ENCODE measurements at regions not wholly inside any gene's neighbourhood (a gene's known extent, or its start where the extent isn't known, plus 50 kb on each side); places are given as distances from the start of the nearest gene placed in this dataset.
"Not testable (repeated sequence)": the region's sequence is repeated elsewhere in the genome, so short reads cannot be mapped to it uniquely, and the experiment has no call there.

- H3K9ac ChIP-seq (ENCODE audit: low read length); DNase-seq (ENCODE audit: low read depth); H3K4me1 ChIP-seq (ENCODE audit: control insufficient read depth, insufficient read depth, low read length); H3K36me3 ChIP-seq (ENCODE audit: control insufficient read depth, insufficient read depth, low read length, severe bottlenecking); H3K27me3 ChIP-seq (replicated peaks; ENCODE audit: control insufficient read depth, insufficient read depth, low read length); H3K4me3 ChIP-seq (ENCODE audit: low read length); H3K9me3 ChIP-seq (ENCODE audit: control insufficient read depth, low read length): not testable (repeated sequence)
These were observed 667.7 kb downstream of the FAM133A start for GRCh38 chrX:94341730-94342129.

DNA sequence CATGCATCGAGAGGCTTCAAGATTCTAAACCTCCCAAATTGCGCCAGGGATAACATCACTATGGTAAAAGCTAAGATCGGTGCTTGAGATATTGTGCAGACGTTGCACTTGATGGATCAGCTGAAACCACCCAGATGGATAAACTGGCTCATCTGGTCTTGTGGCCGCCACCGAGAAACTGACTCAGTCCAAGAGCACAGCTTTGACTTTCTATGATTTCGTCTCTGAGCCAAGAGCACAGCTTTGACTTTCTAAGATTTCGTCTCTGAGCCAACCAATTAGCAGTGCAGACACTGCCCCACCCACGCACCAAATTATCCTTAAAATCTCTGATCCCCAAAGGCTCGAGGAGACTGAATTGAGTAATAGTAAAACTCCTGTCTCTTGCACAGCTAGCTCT, 687.2 kb downstream of the FAM133A start:
- H3K9ac ChIP-seq (ENCODE audit: low read length), result no peak overlapping the region
- H3K36me3 ChIP-seq (ENCODE audit: control insufficient read depth, insufficient read depth, low read length, severe bottlenecking), result no peaks in the 10 kb centered on the region
- no peak for DNase-seq (ENCODE audit: low read depth)
- H3K4me1 ChIP-seq (ENCODE audit: control insufficient read depth, insufficient read depth, low read length), result no peaks in the 10 kb centered on the region
- no peak overlapping the region for H3K4me3 ChIP-seq (ENCODE audit: low read length)
- H3K9me3 ChIP-seq (ENCODE audit: control insufficient read depth, low read length), result peaks cover 8% of the 10 kb centered on the region
- H3K27me3 ChIP-seq (replicated peaks; ENCODE audit: control insufficient read depth, insufficient read depth, low read length), result no peaks in the 10 kb centered on the region

DNA sequence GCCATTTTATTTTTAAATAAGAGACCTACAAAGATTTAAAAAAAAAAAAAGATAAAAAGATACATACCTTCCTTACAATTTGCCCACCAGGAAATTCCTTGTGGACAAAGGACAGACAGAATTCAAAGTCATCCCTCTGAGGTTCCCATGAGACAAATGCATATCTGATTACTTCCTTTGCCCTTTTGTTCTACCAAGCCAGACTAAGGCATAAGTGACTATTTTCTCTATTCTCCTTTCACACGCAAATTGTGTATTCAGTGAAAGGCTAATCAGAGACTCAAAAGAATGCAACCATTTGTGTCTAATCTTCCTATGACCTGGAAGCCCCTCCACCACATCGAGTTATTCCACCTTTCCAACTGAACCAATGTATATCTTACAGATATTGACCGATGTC, 691.7 kb downstream of the FAM133A start:
- H3K36me3 ChIP-seq (ENCODE audit: control insufficient read depth, insufficient read depth, low read length, severe bottlenecking), result no peaks in the 10 kb centered on the region
- H3K9me3 ChIP-seq (ENCODE audit: control insufficient read depth, low read length), result peaks cover 4% of the 10 kb centered on the region
- no peak for DNase-seq (ENCODE audit: low read depth)
- no peak overlapping the region for H3K9ac ChIP-seq (ENCODE audit: low read length)
- no peaks in the 10 kb centered on the region for H3K27me3 ChIP-seq (replicated peaks; ENCODE audit: control insufficient read depth, insufficient read depth, low read length)
- no peaks in the 10 kb centered on the region for H3K4me1 ChIP-seq (ENCODE audit: control insufficient read depth, insufficient read depth, low read length)
- no peak overlapping the region for H3K4me3 ChIP-seq (ENCODE audit: low read length)

- no peaks in the 10 kb centered on the region for H3K4me1 ChIP-seq (ENCODE audit: control insufficient read depth, insufficient read depth, low read length)
- H3K36me3 ChIP-seq (ENCODE audit: control insufficient read depth, insufficient read depth, low read length, severe bottlenecking), result no peaks in the 10 kb centered on the region
- no peaks in the 10 kb centered on the region for H3K27me3 ChIP-seq (replicated peaks; ENCODE audit: control insufficient read depth, insufficient read depth, low read length)
- DNase-seq (ENCODE audit: low read depth), result no peak
- no peak overlapping the region for H3K9ac ChIP-seq (ENCODE audit: low read length)
- no peaks in the 10 kb centered on the region for H3K9me3 ChIP-seq (ENCODE audit: control insufficient read depth, low read length)
- no peak overlapping the region for H3K4me3 ChIP-seq (ENCODE audit: low read length)
These were observed 692.6 kb downstream of the FAM133A start for GRCh38 chrX:94366616-94367015.

- no peaks in the 10 kb centered on the region for H3K27me3 ChIP-seq (replicated peaks; ENCODE audit: control insufficient read depth, insufficient read depth, low read length)
- no peak overlapping the region for H3K9ac ChIP-seq (ENCODE audit: low read length)
- peaks cover 13% of the 10 kb centered on the region for H3K9me3 ChIP-seq (ENCODE audit: control insufficient read depth, low read length)
- H3K36me3 ChIP-seq (ENCODE audit: control insufficient read depth, insufficient read depth, low read length, severe bottlenecking), result no peaks in the 10 kb centered on the region
- H3K4me1 ChIP-seq (ENCODE audit: control insufficient read depth, insufficient read depth, low read length), result no peaks in the 10 kb centered on the region
- no peak overlapping the region for H3K4me3 ChIP-seq (ENCODE audit: low read length)
- no peak for DNase-seq (ENCODE audit: low read depth)
These were observed 715.0 kb downstream of the FAM133A start for GRCh38 chrX:94389044-94389443.

DNA sequence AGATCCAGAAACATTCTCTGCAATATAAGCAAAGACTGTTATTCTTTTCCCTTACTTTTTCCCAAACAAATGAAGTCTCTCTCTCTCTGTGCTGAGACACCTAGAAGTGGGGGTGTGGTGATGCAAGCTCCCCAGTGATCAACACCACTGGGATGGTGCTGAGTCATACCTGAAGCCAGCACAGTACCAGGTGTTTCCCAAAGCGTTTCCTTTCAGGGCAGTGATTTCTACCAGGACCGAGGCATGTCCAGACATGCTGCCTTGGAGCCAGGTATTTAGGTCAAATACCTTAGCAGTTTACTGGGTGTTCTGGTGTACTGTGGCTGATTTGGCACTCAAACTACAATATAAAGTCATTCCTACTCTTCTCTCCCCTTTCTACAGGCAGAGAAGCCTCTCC, 726.5 kb downstream of the FAM133A start:
- no peaks in the 10 kb centered on the region for H3K4me1 ChIP-seq (ENCODE audit: control insufficient read depth, insufficient read depth, low read length)
- no peaks in the 10 kb centered on the region for H3K36me3 ChIP-seq (ENCODE audit: control insufficient read depth, insufficient read depth, low read length, severe bottlenecking)
- H3K9me3 ChIP-seq (ENCODE audit: control insufficient read depth, low read length), result peaks cover 24% of the 10 kb centered on the region
- H3K9ac ChIP-seq (ENCODE audit: low read length), result no peak overlapping the region
- H3K27me3 ChIP-seq (replicated peaks; ENCODE audit: control insufficient read depth, insufficient read depth, low read length), result no peaks in the 10 kb centered on the region
- no peak for DNase-seq (ENCODE audit: low read depth)
- H3K4me3 ChIP-seq (ENCODE audit: low read length), result no peak overlapping the region

DNA sequence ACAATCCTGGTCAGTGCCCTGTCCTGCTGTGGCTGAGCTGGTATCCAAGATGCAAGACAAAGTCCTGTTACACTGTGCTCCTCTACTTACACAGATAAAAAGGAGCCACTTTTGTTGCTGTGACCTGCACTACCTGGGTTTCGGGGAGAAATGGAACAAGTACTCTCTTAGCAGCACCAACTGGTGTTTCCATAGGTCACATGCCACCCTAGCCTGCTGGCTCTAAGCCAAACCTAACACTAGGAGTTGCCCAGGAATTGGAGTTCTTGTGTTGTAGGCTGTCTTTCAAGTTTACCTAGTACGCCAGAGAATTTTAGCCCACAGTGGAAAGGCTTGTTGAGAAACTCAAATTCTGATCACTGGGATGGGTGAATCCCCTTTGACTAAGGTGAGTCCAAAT, 727.4 kb downstream of the FAM133A start:
- H3K9me3 ChIP-seq (ENCODE audit: control insufficient read depth, low read length), result peaks cover 24% of the 10 kb centered on the region
- no peaks in the 10 kb centered on the region for H3K27me3 ChIP-seq (replicated peaks; ENCODE audit: control insufficient read depth, insufficient read depth, low read length)
- H3K4me1 ChIP-seq (ENCODE audit: control insufficient read depth, insufficient read depth, low read length), result no peaks in the 10 kb centered on the region
- no peaks in the 10 kb centered on the region for H3K36me3 ChIP-seq (ENCODE audit: control insufficient read depth, insufficient read depth, low read length, severe bottlenecking)
- no peak overlapping the region for H3K9ac ChIP-seq (ENCODE audit: low read length)
- no peak overlapping the region for H3K4me3 ChIP-seq (ENCODE audit: low read length)
- no peak for DNase-seq (ENCODE audit: low read depth)

DNA sequence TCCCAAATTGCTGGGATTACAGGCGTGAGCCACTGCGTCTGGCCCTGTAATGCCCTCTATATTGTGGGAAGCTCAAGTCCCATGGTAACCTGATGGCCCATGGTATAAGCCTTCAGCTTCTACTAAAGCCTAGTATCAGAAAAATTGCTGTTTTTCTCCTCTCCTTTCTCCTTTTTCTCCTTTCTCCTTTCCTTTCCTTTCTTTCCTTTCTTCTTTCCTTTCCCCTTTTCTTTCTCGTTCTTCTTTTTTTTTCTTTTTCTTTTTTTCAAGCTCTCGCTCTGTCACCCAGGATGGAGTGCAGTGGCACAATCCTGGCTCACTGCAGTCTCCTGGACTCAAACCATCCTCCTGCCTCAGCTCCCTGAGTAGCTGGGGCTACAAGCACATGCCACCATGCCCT, 740.7 kb downstream of the FAM133A start:
- Histone ChIP-seq H3K36me3 (ENCODE audit: control insufficient read depth, insufficient read depth, low read length, severe bottlenecking) (no peaks in the 10 kb centered on the region), H3K27me3 (replicated peaks; ENCODE audit: control insufficient read depth, insufficient read depth, low read length) (no peaks in the 10 kb centered on the region), H3K4me1 (ENCODE audit: control insufficient read depth, insufficient read depth, low read length) (no peaks in the 10 kb centered on the region), H3K9ac (ENCODE audit: low read length) (no peak overlapping the region), H3K4me3 (ENCODE audit: low read length) (no peak overlapping the region), H3K9me3 (ENCODE audit: control insufficient read depth, low read length) (no peaks in the 10 kb centered on the region)
- no peak for DNase-seq (ENCODE audit: low read depth)

GRCh38 chrX:94418065-94418464, 744.1 kb downstream of the FAM133A start:
- H3K36me3 ChIP-seq (ENCODE audit: control insufficient read depth, insufficient read depth, low read length, severe bottlenecking), result no peaks in the 10 kb centered on the region
- no peaks in the 10 kb centered on the region for H3K4me1 ChIP-seq (ENCODE audit: control insufficient read depth, insufficient read depth, low read length)
- DNase-seq (ENCODE audit: low read depth), result no peak
- no peak overlapping the region for H3K4me3 ChIP-seq (ENCODE audit: low read length)
- no peaks in the 10 kb centered on the region for H3K27me3 ChIP-seq (replicated peaks; ENCODE audit: control insufficient read depth, insufficient read depth, low read length)
- H3K9me3 ChIP-seq (ENCODE audit: control insufficient read depth, low read length), result no peaks in the 10 kb centered on the region
- H3K9ac ChIP-seq (ENCODE audit: low read length), result no peak overlapping the region

- Histone ChIP-seq H3K9ac (ENCODE audit: low read length) (no peak overlapping the region), H3K9me3 (ENCODE audit: control insufficient read depth, low read length) (no peaks in the 10 kb centered on the region), H3K27me3 (replicated peaks; ENCODE audit: control insufficient read depth, insufficient read depth, low read length) (peaks cover 3% of the 10 kb centered on the region), H3K36me3 (ENCODE audit: control insufficient read depth, insufficient read depth, low read length, severe bottlenecking) (no peaks in the 10 kb centered on the region), H3K4me3 (ENCODE audit: low read length) (no peak overlapping the region), H3K4me1 (ENCODE audit: control insufficient read depth, insufficient read depth, low read length) (no peaks in the 10 kb centered on the region)
- no peak for DNase-seq (ENCODE audit: low read depth)
These were observed 750.5 kb downstream of the FAM133A start for GRCh38 chrX:94424456-94424855.

DNA sequence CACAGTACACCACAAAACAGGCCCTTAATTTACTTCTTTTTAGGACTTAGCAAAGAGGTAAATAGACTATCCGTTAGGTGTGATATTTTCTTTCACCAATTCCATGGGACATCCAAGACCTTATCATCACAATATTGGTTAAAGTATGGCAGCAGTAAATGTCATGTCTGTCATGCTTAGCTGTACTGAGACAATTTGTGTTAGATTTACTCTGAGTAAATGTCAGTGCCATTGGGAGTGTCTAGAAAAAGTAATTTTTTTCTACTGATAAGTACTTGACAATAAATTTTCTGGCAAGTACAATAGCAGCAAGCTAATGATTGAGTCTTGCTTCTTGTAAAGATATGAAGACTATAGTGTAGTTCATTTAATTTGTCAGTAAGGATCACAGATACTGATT, 756.1 kb downstream of the FAM133A start:
- no peaks in the 10 kb centered on the region for H3K9me3 ChIP-seq (ENCODE audit: control insufficient read depth, low read length)
- no peak overlapping the region for H3K9ac ChIP-seq (ENCODE audit: low read length)
- no peaks in the 10 kb centered on the region for H3K4me1 ChIP-seq (ENCODE audit: control insufficient read depth, insufficient read depth, low read length)
- H3K27me3 ChIP-seq (replicated peaks; ENCODE audit: control insufficient read depth, insufficient read depth, low read length), result peaks cover 4% of the 10 kb centered on the region
- H3K36me3 ChIP-seq (ENCODE audit: control insufficient read depth, insufficient read depth, low read length, severe bottlenecking), result no peaks in the 10 kb centered on the region
- DNase-seq (ENCODE audit: low read depth), result no peak
- no peak overlapping the region for H3K4me3 ChIP-seq (ENCODE audit: low read length)

- no peak for DNase-seq (ENCODE audit: low read depth)
- Histone ChIP-seq H3K4me3 (ENCODE audit: low read length) (no peak overlapping the region), H3K27me3 (replicated peaks; ENCODE audit: control insufficient read depth, insufficient read depth, low read length) (peaks cover 4% of the 10 kb centered on the region)
These were observed 761.8 kb downstream of the FAM133A start for GRCh38 chrX:94435799-94436198.

More at GRCh38 chrX:94435799-94436198, 761.8 kb downstream of the FAM133A start:
- Histone ChIP-seq H3K9me3 (ENCODE audit: control insufficient read depth, low read length) (no peaks in the 10 kb centered on the region), H3K36me3 (ENCODE audit: control insufficient read depth, insufficient read depth, low read length, severe bottlenecking) (no peaks in the 10 kb centered on the region), H3K4me1 (ENCODE audit: control insufficient read depth, insufficient read depth, low read length) (no peaks in the 10 kb centered on the region), H3K9ac (ENCODE audit: low read length) (no peak overlapping the region)

All from adipocyte (in vitro differentiated cells).